ENCODE measurements at regions not wholly inside any gene's neighbourhood (a gene's known extent, or its start where the extent isn't known, plus 50 kb on each side); places are given as distances from the start of the nearest gene placed in this dataset.
"Not testable (repeated sequence)": the region's sequence is repeated elsewhere in the genome, so short reads cannot be mapped to it uniquely, and the experiment has no call there.

DNA sequence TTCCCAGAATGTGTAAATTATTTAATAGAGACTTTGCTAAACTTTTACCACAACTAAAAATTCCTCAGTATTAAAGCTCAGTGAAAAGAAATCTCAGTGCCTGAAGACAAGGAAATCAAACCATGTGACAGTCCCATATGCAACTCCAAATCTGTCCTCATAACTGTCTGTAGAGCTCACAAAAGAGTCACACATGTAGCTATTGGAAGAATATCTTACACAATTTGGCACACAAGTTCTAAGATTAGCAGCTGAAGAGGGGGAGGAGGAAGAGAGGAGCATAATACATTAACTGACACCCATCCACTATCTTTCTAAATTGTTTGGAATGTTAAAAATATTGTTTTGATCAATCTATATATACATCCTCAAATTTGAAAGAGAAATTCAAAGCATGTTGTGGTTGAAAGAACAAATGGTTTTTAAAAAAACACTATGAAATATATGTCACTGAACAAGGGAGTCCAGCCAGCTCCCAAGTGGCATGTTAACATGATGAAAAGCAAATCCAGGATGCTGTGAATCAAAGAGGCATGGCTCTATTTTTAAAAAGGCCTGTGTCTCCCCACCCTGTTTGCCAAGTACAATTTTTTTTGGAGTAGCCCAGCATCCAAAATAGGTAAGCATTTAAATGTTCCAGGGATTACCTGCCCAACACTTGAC, 126.3 kb upstream of the NANOGP8 start:
- no peak for DNase-seq (ENCODE audit: low read depth in 4 of 4, low spot score in 3 of 4)

GRCh38 chr15:35210370-35210769, 125.3 kb upstream of the NANOGP8 start:
- DNase-seq (ENCODE audit: low read depth in 4 of 4, low spot score in 3 of 4) = no peak

DNA sequence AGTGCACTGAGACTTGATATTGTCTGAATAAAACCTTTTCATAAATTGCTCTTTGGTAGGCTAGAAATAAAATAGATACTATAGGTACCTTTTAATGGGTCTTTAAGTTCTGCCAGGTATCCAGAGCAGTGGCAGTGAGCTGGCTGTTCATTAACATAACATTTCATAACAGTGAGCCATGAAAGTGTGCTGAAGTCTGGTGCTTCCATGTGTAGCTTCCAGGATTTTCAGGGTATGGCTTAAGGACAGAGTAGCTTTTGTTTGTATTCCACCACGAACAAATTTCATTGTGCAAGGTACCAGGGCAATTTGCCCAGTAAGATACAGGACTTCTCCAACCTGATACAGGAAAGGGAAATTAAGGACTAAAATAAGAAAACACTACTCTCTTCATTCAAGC, 124.7 kb upstream of the NANOGP8 start:
- no peak for DNase-seq (ENCODE audit: low read depth in 4 of 4, low spot score in 3 of 4)

DNA sequence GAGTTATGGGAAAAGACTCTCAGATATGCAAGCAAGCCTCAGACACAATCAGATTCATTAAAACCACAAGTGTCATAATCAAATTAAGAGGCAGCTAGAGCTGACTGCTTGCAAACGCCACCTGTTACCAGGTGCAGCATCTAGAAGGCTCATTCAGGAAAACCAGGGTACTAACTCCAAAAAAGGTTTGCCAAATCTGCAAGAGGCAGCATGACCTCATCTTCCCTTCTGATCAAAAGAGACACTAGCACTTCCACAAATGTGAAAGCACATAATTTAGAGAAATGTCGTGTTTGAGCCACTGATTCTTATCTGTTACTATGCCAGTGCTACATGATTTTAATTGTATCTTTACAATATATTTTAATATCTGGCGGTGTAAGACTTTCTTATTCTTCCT, 123.3 kb upstream of the NANOGP8 start:
- DNase-seq (ENCODE audit: low read depth in 4 of 4, low spot score in 3 of 4) = no peak

GRCh38 chr15:35206060-35206675, 121.1 kb upstream of the NANOGP8 start:
- DNase-seq (ENCODE audit: low read depth in 4 of 4, low spot score in 3 of 4) = no peak

DNA sequence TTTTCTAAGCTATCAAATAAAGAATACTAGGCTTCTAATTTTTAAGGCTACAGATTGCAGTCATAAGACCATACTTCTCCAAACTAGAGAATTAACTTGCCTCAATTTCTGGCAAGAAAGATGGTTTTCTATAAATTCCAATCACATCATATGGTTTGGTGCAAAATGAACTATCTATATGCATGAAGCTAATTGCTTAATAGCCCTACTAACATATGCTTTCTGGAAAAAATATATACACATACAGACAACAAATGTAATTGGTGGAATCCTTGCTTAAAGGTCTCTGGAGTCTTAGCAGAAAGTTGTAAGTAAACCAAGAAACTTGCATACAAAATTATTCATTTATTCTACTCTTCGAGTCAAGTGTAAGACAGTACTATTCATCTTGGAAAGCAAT, 113.1 kb upstream of the NANOGP8 start:
- DNase-seq (ENCODE audit: low read depth in 4 of 4, low spot score in 3 of 4) = no peak

DNA sequence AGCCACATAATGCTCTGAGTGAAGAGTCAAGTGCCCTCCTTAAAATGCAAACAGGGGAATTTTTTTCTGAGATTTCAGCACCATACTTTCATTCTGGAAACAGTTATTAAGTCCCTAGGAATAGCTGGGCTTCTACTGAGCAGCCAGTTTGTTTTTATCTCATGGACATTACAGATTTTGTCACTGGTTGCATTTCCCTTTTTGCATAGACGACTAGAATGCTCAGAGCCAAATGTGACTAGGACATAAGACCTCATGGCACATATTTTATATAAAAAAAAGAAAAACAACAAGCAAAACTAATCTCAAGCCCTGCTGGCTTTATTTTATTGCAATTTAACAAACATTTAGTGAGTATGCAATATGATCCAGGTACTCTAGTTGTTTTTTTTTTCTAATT, 112.7 kb upstream of the NANOGP8 start:
- DNase-seq (ENCODE audit: low read depth in 4 of 4, low spot score in 3 of 4) = no peak

DNA sequence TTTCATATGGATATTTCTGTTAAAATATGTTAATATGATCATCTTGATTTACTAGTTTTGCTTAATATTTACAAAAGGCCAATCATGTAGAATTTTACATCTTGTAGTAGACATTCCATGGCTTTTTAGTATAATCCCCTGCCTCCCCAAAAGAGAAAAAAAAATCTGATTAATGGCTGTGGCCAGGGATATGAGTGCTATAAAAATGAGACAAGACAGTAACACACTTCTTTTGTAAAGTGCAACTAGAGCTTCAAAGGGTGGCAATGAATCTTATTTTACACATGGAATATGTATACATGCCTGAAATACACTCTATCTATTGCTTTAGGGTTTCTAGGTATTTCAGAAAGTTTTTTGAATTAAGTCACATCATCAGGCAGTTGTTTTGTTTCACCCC, 112.2 kb upstream of the NANOGP8 start:
- no peak for DNase-seq (ENCODE audit: low read depth in 4 of 4, low spot score in 3 of 4)

- DNase-seq (ENCODE audit: low read depth in 4 of 4, low spot score in 3 of 4) = no peak
Measured at GRCh38 chr15:35196273-35196672, 111.2 kb upstream of the NANOGP8 start.

DNA sequence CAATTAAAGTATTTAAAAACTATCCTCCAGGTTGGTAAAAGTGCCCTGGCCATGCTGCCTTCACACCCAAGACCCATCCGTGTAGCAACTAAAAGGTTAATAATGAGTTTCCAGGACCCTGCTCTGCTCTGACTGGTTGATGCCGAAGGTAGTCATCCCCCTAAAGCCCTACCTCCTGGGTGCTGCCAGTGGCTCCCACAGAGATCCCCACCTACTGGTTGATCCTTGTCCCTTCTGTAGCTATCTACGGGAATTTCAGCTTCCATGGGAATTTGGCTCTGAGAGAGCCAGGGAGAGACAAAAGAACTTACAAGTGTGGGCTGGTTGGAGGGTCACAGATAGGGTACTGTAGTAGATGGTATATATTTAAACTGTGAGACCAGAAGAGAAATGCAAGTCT, 110.6 kb upstream of the NANOGP8 start:
- DNase-seq (ENCODE audit: low read depth in 4 of 4, low spot score in 3 of 4) = no peak

- DNase-seq (ENCODE audit: low read depth in 4 of 4, low spot score in 3 of 4) = no peak
Measured at GRCh38 chr15:35195031-35195430, 109.9 kb upstream of the NANOGP8 start.

GRCh38 chr15:35194296-35194695, 109.2 kb upstream of the NANOGP8 start:
- DNase-seq (ENCODE audit: low read depth in 4 of 4, low spot score in 3 of 4) = no peak

- no peak for DNase-seq (ENCODE audit: low read depth in 4 of 4, low spot score in 3 of 4)
Measured at GRCh38 chr15:35191783-35192182, 106.7 kb upstream of the NANOGP8 start.

- DNase-seq (ENCODE audit: low read depth in 4 of 4, low spot score in 3 of 4) = no peak
Measured at GRCh38 chr15:35186346-35186745, 101.3 kb upstream of the NANOGP8 start.

- DNase-seq (ENCODE audit: low read depth in 4 of 4, low spot score in 3 of 4) = no peak
Measured at GRCh38 chr15:35184646-35185045, 99.6 kb upstream of the NANOGP8 start.

DNA sequence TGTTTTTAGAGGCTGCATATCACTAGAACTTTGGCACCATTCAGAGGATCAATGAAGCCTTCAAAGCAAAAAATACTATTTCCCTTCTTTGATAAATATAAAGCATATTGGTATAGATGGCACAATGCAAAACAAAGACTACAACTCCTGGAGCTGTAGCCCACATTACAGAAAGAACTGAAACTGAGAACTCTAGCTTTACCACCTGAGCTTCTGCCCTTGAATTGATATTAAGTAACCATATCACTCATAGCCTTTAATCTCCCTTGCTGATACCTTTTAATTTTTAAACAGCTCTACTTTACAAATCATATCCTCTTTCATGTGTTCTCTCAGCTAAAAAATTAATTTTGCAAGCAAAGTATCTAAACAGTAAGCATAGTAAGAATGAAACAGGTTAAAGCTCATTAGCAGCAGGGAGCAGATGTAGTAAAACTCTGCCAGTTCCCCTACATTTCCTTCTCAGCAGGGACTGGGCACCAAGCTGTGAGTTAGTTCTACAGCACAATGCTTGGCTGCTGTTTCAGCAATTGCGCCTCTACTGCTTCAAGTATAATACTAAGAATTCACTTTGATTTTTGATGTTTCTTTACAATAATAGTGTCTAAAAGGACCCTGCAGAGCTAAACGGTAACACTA, 97.9 kb upstream of the NANOGP8 start:
- no peak for DNase-seq (ENCODE audit: low read depth in 4 of 4, low spot score in 3 of 4)

GRCh38 chr15:35181538-35181937, 96.4 kb upstream of the NANOGP8 start:
- no peak for DNase-seq (ENCODE audit: low read depth in 4 of 4, low spot score in 3 of 4)

DNA sequence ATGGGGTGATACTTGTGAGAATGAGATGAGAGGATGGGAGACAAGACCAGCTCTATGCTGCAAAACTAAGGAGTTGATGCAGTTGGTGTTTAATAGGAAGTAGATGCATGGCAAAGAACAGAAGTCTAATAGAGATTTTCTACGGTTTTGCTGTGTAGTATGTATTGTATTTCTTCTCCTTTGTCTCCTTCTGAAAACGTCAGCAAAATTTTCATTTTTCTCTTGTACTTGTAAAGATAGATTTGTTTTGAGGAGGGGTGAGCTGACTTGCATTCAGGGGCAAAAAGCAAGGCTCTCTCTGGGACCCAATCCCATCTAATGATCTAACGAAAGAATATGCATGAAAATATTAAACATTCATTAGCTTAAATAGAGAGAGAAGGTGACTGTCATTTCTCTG, 94.6 kb upstream of the NANOGP8 start:
- no peak for DNase-seq (ENCODE audit: low read depth in 4 of 4, low spot score in 3 of 4)

DNA sequence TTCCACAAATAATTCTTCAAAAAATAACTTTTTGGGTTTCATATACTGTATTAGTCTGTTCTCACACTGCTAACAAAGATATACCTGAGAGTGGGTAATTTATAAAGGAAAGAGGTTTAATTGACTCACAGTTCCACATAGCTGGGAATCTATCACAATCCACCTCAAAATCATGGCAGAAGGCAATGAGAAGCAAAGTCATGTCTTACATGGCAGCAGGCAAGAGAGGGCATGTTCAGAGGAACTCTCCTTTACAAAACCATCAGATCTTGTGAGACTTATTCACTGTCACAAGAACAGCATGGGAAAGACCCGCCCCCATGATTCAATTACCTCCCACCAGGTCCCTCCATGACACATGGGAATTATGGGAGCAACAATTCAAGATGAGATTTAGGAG, 93.1 kb upstream of the NANOGP8 start:
- not testable (repeated sequence) for DNase-seq (ENCODE audit: low read depth in 4 of 4, low spot score in 3 of 4)

DNA sequence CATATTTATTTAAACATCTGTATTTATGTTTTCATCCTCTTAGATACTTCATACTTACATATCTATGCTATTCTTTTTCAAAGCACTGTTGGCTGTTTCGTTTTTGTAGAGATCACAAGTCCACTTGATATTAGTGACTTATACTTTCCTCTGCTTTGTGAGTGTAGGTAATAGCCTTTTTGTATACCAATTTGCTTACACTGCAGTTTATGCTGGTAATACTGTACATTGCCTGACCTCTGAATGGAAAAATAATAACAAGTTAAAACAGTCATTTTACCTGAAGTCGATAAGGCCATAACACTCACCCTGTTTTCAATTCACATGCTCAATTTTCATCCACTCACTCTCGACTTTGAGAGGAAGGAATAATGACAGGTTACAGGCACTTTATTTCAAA, 89.9 kb upstream of the NANOGP8 start:
- no peak for DNase-seq (ENCODE audit: low read depth in 4 of 4, low spot score in 3 of 4)

GRCh38 chr15:35173444-35174118, 88.5 kb upstream of the NANOGP8 start:
- no peak for DNase-seq (ENCODE audit: low read depth in 4 of 4, low spot score in 3 of 4)

- DNase-seq (ENCODE audit: low read depth in 4 of 4, low spot score in 3 of 4) = no peak
Measured at GRCh38 chr15:35170207-35170606, 85.1 kb upstream of the NANOGP8 start.
